GM12878 (cell line): ENCODE measurements at regions not wholly inside any gene's neighbourhood (a gene's known extent, or its start where the extent isn't known, plus 50 kb on each side); places are given as distances from the start of the nearest gene placed in this dataset.

Source experiments
- ATAC-seq: fragments of 200-7000 bp; cut with Tn5 transposase; 3 replicates; pipeline ENCODE4 v1.9.1; 2020; ENCODE audit warnings: mild to moderate bottlenecking, moderate library complexity
- BruUV-seq: library from RNA; stranded (reverse); fragments of 400-500 nt; replicated peaks from 2 replicates; lab custom pipeline; 2021; lab: Mats Ljungman, UMichigan
- CTCF ChIA-PET: fragments of 300-600 bp; sonication (Branson Sonifier 250); formaldehyde crosslinking; extraction: SDS; loops from one replicate; lab custom pipeline; 2021; ENCODE audit warnings: inconsistent platforms; lab: Yijun Ruan, JAX
- POLR2A ChIA-PET: fragments of 350-600 bp; formaldehyde crosslinking; extraction: SDS; loops from one replicate; lab custom pipeline; 2021; ENCODE audit warnings: inconsistent platforms; lab: Charles Lee
- RAD21 ChIA-PET: fragments of 300-600 bp; sonication (Branson Sonifier 250); formaldehyde crosslinking; loops from one replicate; lab custom pipeline; 2023; ENCODE audit warnings: antibody characterized with exemption; ENCODE audit not compliant: unreplicated experiment; lab: Charles Lee
- SMC1A ChIA-PET: fragments of 300-600 bp; sonication (Branson Sonifier 250); formaldehyde crosslinking; loops from one replicate; lab custom pipeline; 2023; ENCODE audit not compliant: unreplicated experiment, uncharacterized antibody; lab: Charles Lee
- DNase-seq: peaks from one replicate; pipeline ENCODE4 v3.0.0-alpha.2; 2011; ENCODE audit warnings: low read depth, low spot score
- FAIRE-seq: peaks from 3 replicates; lab custom pipeline; 2011; peaks lifted over from hg19 to GRCh38; lab: Jason Lieb, UNC
- H2AFZ ChIP-seq: 2 replicates; pipeline ENCODE4 v1.6.0; 2011; ENCODE audit warnings: low read depth, low read length, control low read depth; ENCODE audit not compliant: control insufficient read depth
- H3K27ac ChIP-seq: 2 replicates; pipeline ENCODE4 v1.5.1; 2011; ENCODE audit warnings: control low read depth; ENCODE audit not compliant: control insufficient read depth, insufficient read depth
- H3K27me3 ChIP-seq, 2 experiments: replicated peaks in 1 of 2; 2 replicates each; pipeline versions ENCODE4 v1.6.0 to v1.6.1; 2011; ENCODE audit warnings: low read length in 1 of 2; ENCODE audit not compliant: control insufficient read depth in 2 of 2, insufficient read depth in 2 of 2
- H3K36me3 ChIP-seq, 2 experiments: 2 replicates each; pipeline ENCODE4 v1.5.1; 2011; ENCODE audit warnings: low read length in 1 of 2; ENCODE audit not compliant: control insufficient read depth in 2 of 2, insufficient read depth in 2 of 2
- H3K4me1 ChIP-seq: 2 replicates; pipeline ENCODE4 v1.6.1; 2011; ENCODE audit warnings: mild to moderate bottlenecking, low read length, moderate library complexity, mixed read lengths; ENCODE audit not compliant: control insufficient read depth, insufficient read depth
- H3K4me2 ChIP-seq: 2 replicates; pipeline ENCODE4 v1.6.0; 2011; ENCODE audit warnings: control low read depth; ENCODE audit not compliant: control insufficient read depth, insufficient read depth
- H3K4me3 ChIP-seq: fragments of 200-600 bp; sonication (generic); 2 replicates; pipeline ENCODE4 v1.5.1; 2016
- H3K79me2 ChIP-seq: 2 replicates; pipeline ENCODE4 v1.6.0; 2011; ENCODE audit warnings: low read length; ENCODE audit not compliant: control insufficient read depth, insufficient read depth
- H3K9ac ChIP-seq: 2 replicates; pipeline ENCODE4 v1.8.0; 2011; ENCODE audit warnings: low read length, control low read depth, mixed read lengths; ENCODE audit not compliant: control insufficient read depth, insufficient read depth
- H3K9me3 ChIP-seq: replicated peaks from 3 replicates; pipeline ENCODE4 v1.5.1; 2011; ENCODE audit warnings: mild to moderate bottlenecking, low read length; ENCODE audit not compliant: control insufficient read depth, insufficient read depth
- H4K20me1 ChIP-seq: 2 replicates; pipeline ENCODE4 v1.6.0; 2011; ENCODE audit not compliant: control insufficient read depth, insufficient read depth
- CREB1 ChIP-seq: IDR thresholded peaks from 2 replicates; pipeline ENCODE4 v1.6.1; 2012; ENCODE audit warnings: low read depth, mild to moderate bottlenecking, inconsistent platforms
- FOS ChIP-seq: IDR thresholded peaks from 3 replicates; pipeline ENCODE4 v1.6.1; 2011; ENCODE audit warnings: borderline replicate concordance; ENCODE audit not compliant: insufficient read length; ENCODE audit errors: extremely low read depth
- FOXK2 ChIP-seq: fragments of 450-650 bp; IDR thresholded peaks from 2 replicates; pipeline ENCODE4 v1.6.1; 2017; ENCODE audit warnings: mild to moderate bottlenecking, moderate library complexity
- GATAD2B ChIP-seq: fragments of 450-650 bp; conservative IDR thresholded peaks from 2 replicates; pipeline ENCODE4 v1.6.1; 2017; ENCODE audit warnings: low read depth, mild to moderate bottlenecking, moderate library complexity
- NR2C1 ChIP-seq: fragments of 450-650 bp; IDR thresholded peaks from 2 replicates; pipeline ENCODE4 v1.6.1; 2017; ENCODE audit warnings: antibody characterized with exemption, mild to moderate bottlenecking, moderate library complexity
- POLR2AphosphoS5 ChIP-seq: IDR thresholded peaks from 2 replicates; pipeline ENCODE4 v1.6.1; 2011; ENCODE audit warnings: mild to moderate bottlenecking, low read length, inconsistent platforms
- RCOR1 ChIP-seq: conservative IDR thresholded peaks from 2 replicates; pipeline ENCODE4 v1.6.1; 2012; ENCODE audit warnings: low read depth, low read length, improper control_type of control experiment
- STAT3 ChIP-seq: IDR thresholded peaks from 2 replicates; pipeline ENCODE4 v1.6.1; 2011; ENCODE audit warnings: low read depth, low read length, improper control_type of control experiment
- SUZ12 ChIP-seq: fragments of 200-600 bp; sonication (generic); IDR thresholded peaks from one replicate; pipeline ENCODE4 v1.6.1; 2018; ENCODE audit warnings: antibody characterized with exemption, mild to moderate bottlenecking; ENCODE audit not compliant: unreplicated experiment
- YY1 ChIP-seq: IDR thresholded peaks from 2 replicates; pipeline ENCODE4 v1.6.1; 2011; ENCODE audit warnings: low read depth, mild to moderate bottlenecking, low read length
- WGBS: methylation state at CpG from one replicate; pipeline ENCODE4 v1.1.6; 2016; ENCODE audit warnings: low lambda C conversion rate; ENCODE audit not compliant: insufficient replicate concordance, insufficient coverage; ENCODE audit errors: missing lambda C conversion rate; 5-methylcytosine and 5-hydroxymethylcytosine counted together
- in situ Hi-C: fragments of 300-500 bp; cut with MboI; formaldehyde crosslinking; loops from 9 replicates; pipeline ENCODE4 v1.14.3; 2018; ENCODE audit warnings: mixed read lengths
- intact Hi-C: fragments of 100-400 bp; cut with micrococcal nuclease; formaldehyde crosslinking; loops from one replicate; pipeline ENCODE4 v1.14.2; 2022; ENCODE audit not compliant: unreplicated experiment
- TF ChIP-seq, protein P1 (sequence below): IDR thresholded peaks from 2 replicates; pipeline ENCODE4 v1.6.1; 2012; ENCODE audit warnings: mild to moderate bottlenecking, low read depth, low read length
- TF ChIP-seq, protein P2 (sequence below): IDR thresholded peaks from 2 replicates; pipeline ENCODE4 v1.6.1; 2011; ENCODE audit warnings: low read depth, mild to moderate bottlenecking, low read length, moderate library complexity, borderline replicate concordance; ENCODE audit errors: extremely low read depth
- TF ChIP-seq, protein P3 (sequence below): fragments of 450-650 bp; IDR thresholded peaks from 2 replicates; pipeline ENCODE4 v1.6.1; 2018; ENCODE audit warnings: mild to moderate bottlenecking, low read depth, moderate library complexity; ENCODE audit not compliant: partially characterized antibody
- TF ChIP-seq, protein P4 (sequence below): fragments of 450-650 bp; formaldehyde crosslinking; IDR thresholded peaks from 2 replicates; pipeline ENCODE4 v1.5.0; 2022; ENCODE audit warnings: mild to moderate bottlenecking, missing genetic modification characterization

DNA sequence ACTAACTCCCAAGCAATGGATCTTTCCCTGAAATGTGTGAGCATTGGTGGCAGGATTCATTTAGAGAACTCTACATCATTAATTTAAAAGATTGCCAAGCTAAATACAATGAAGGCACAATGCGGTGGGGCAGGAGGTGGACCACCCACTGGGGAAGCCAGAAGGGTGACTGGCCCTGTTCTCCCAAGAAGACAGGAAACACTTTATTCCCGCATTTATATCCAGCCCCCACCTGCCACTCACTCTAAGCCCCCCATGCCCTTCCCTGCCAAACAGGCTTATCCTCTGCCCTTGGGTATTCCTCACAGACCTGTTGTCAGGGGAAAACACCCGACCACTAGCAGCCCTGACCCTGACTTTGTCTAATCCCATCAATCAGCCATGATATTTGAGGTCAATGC lies 189.1 kb upstream of the UBL3 start (continued):
- no peak for TF ChIP-seq STAT3
- no peak for TF ChIP-seq GATAD2B
- no peak for TF ChIP-seq SUZ12
- no peak for TF ChIP-seq POLR2AphosphoS5
- TF ChIP-seq NR2C1, result no peak
- no peak for TF ChIP-seq CREB1
- TF ChIP-seq, protein P1, sequence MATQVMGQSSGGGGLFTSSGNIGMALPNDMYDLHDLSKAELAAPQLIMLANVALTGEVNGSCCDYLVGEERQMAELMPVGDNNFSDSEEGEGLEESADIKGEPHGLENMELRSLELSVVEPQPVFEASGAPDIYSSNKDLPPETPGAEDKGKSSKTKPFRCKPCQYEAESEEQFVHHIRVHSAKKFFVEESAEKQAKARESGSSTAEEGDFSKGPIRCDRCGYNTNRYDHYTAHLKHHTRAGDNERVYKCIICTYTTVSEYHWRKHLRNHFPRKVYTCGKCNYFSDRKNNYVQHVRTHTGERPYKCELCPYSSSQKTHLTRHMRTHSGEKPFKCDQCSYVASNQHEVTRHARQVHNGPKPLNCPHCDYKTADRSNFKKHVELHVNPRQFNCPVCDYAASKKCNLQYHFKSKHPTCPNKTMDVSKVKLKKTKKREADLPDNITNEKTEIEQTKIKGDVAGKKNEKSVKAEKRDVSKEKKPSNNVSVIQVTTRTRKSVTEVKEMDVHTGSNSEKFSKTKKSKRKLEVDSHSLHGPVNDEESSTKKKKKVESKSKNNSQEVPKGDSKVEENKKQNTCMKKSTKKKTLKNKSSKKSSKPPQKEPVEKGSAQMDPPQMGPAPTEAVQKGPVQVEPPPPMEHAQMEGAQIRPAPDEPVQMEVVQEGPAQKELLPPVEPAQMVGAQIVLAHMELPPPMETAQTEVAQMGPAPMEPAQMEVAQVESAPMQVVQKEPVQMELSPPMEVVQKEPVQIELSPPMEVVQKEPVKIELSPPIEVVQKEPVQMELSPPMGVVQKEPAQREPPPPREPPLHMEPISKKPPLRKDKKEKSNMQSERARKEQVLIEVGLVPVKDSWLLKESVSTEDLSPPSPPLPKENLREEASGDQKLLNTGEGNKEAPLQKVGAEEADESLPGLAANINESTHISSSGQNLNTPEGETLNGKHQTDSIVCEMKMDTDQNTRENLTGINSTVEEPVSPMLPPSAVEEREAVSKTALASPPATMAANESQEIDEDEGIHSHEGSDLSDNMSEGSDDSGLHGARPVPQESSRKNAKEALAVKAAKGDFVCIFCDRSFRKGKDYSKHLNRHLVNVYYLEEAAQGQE, result no peak
- TF ChIP-seq, protein P2, sequence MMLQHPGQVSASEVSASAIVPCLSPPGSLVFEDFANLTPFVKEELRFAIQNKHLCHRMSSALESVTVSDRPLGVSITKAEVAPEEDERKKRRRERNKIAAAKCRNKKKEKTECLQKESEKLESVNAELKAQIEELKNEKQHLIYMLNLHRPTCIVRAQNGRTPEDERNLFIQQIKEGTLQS, result no peak
- no peak for TF ChIP-seq FOXK2

DNA sequence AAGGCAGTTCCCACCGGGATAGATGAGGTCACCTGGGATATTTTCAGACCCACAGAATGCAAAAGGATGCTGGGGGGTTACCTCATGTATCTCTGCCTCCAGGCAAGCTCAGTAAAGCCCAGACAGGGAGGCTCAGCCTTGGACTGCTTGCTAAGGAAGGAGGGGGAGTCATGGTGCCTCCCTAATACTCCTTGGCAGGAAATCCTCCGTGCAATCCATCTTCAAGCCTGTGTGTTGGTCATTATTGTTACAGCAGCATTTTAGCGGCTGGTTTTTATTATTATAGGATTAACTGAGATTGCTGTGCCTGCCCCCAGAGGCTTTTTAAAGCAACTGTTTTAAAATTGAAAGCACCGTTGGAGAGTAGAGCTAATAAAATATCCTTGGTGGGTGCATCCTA lies 188.5 kb upstream of the UBL3 start:
- no peaks in the 10 kb centered on the region for H4K20me1 ChIP-seq
- in situ Hi-C loops, result no loop called here
- H3K4me3 ChIP-seq, result no peak overlapping the region
- TF ChIP-seq, protein P3, sequence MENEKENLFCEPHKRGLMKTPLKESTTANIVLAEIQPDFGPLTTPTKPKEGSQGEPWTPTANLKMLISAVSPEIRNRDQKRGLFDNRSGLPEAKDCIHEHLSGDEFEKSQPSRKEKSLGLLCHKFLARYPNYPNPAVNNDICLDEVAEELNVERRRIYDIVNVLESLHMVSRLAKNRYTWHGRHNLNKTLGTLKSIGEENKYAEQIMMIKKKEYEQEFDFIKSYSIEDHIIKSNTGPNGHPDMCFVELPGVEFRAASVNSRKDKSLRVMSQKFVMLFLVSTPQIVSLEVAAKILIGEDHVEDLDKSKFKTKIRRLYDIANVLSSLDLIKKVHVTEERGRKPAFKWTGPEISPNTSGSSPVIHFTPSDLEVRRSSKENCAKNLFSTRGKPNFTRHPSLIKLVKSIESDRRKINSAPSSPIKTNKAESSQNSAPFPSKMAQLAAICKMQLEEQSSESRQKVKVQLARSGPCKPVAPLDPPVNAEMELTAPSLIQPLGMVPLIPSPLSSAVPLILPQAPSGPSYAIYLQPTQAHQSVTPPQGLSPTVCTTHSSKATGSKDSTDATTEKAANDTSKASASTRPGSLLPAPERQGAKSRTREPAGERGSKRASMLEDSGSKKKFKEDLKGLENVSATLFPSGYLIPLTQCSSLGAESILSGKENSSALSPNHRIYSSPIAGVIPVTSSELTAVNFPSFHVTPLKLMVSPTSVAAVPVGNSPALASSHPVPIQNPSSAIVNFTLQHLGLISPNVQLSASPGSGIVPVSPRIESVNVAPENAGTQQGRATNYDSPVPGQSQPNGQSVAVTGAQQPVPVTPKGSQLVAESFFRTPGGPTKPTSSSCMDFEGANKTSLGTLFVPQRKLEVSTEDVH, result no peak
- TF ChIP-seq, protein P4, sequence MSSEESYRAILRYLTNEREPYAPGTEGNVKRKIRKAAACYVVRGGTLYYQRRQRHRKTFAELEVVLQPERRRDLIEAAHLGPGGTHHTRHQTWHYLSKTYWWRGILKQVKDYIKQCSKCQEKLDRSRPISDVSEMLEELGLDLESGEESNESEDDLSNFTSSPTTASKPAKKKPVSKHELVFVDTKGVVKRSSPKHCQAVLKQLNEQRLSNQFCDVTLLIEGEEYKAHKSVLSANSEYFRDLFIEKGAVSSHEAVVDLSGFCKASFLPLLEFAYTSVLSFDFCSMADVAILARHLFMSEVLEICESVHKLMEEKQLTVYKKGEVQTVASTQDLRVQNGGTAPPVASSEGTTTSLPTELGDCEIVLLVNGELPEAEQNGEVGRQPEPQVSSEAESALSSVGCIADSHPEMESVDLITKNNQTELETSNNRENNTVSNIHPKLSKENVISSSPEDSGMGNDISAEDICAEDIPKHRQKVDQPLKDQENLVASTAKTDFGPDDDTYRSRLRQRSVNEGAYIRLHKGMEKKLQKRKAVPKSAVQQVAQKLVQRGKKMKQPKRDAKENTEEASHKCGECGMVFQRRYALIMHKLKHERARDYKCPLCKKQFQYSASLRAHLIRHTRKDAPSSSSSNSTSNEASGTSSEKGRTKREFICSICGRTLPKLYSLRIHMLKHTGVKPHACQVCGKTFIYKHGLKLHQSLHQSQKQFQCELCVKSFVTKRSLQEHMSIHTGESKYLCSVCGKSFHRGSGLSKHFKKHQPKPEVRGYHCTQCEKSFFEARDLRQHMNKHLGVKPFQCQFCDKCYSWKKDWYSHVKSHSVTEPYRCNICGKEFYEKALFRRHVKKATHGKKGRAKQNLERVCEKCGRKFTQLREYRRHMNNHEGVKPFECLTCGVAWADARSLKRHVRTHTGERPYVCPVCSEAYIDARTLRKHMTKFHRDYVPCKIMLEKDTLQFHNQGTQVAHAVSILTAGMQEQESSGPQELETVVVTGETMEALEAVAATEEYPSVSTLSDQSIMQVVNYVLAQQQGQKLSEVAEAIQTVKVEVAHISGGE (CRISPR knock-in tag), result no peak
- no peak for TF ChIP-seq RCOR1
- TF ChIP-seq YY1, result no peak
- no peak for TF ChIP-seq FOS

More for the DNA sequence above, 188.5 kb upstream of the UBL3 start:
- ATAC-seq (no peak), FAIRE-seq (no peak), DNase-seq (no peak)
- Histone ChIP-seq H3K27ac (no peak overlapping the region), H2AFZ (no peak overlapping the region), H3K79me2 (no peaks in the 10 kb centered on the region), H3K4me2 (no peak overlapping the region), H3K9ac (no peak overlapping the region), H3K36me3 (no peaks in the 10 kb centered on the region), H3K9me3 (no peaks in the 10 kb centered on the region; the same call in 2 of the 3 replicates), H3K27me3 (peaks cover 2 to 5% of the 10 kb centered on the region in 2 experiments; a peak in 1 of 4 replicates), H3K4me1 (no peaks in the 10 kb centered on the region)
- ChIA-PET SMC1A (interaction anchor here (1.4 to 1.5 kb wide), 2 partner anchors 11 to 17 kb away, joined by 3 read pairs; no protein-coding TSS in a partner anchor), RAD21 (no interaction called here), POLR2A (no interaction called here), CTCF (no interaction called here)
- no TSS peak for BruUV-seq
- intact Hi-C loops, result no loop called here
- WGBS, result 14% methylated on average over 4 of the region's 4 CpGs
